GM21529 (cell line): ENCODE measurements at regions not wholly inside any gene's neighbourhood (a gene's known extent, or its start where the extent isn't known, plus 50 kb on each side); places are given as distances from the start of the nearest gene placed in this dataset.
"Not testable (repeated sequence)": the region's sequence is repeated elsewhere in the genome, so short reads cannot be mapped to it uniquely, and the experiment has no call there.

Experiments used
- ATAC-seq: cut with Tn5 transposase; IDR thresholded peaks from one replicate; pipeline ENCODE4 v1.9.1; 2021; ENCODE audit not compliant: unreplicated experiment

DNA sequence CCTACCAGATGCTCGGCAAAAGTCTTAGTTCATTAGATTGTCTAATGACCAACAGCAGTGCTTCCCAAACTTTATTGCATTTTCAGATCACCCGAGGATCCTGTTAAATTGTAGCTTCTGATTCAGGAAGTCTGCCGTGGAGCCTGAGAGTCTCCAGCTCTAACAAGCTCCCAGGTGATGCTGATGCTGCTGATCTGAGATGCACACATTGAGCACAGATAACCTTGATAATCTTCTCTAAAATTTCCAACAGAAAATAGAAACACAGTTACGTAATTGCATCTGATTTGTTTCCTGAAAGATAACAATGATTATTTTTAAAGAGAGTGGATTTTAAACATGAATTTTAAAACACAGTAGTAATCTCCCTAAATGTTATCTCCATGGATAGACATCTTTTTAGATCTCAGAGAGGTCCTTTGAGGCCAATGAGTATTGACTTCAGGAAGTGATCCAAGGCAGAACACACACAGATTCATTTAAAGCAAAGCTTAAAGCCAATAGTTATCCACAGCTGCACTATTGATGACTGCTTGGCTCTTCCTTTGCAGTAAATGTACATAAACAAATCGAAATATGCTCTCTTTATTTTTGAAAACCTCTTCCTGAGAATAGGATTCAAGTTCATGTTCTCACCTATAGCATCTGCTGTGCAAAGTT lies 122.8 kb upstream of the TNPO1 start:
- no peak for ATAC-seq

DNA sequence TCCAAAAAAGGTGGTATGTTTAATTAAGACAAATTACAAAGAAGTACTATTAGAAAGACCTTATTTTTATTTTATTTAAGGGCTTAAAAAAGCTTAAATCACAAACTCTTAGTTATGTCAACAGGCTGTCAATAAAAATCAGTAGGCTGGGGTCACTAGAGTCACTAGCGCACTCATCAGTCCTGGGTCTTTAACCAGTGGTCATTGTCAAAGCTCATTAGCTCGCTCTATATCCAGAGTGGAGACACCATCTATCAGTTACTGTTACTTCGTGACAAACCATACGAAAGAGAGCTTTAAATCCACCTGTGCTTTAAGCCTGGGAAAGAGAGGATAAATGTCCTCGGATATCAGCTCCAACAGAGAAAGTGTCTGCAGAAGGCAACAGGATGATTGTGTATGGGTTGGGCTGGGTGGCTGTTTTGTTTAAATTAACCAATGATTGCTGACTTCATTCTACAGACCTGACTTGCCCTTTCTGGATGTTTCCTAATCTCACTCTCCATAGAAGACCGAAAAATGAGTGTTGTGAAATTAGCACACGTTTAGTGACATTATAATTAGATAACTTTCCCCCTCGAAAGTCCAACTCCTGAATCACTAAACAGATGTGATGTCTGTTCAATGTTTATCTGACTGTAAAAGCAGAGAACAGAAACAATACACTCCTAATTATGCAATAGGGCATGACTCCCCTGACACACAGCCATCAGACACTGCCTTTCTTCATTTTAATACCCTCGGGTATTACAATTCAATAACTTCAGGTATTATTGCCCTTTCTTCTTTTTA lies 123.6 kb upstream of the TNPO1 start:
- no peak for ATAC-seq

DNA sequence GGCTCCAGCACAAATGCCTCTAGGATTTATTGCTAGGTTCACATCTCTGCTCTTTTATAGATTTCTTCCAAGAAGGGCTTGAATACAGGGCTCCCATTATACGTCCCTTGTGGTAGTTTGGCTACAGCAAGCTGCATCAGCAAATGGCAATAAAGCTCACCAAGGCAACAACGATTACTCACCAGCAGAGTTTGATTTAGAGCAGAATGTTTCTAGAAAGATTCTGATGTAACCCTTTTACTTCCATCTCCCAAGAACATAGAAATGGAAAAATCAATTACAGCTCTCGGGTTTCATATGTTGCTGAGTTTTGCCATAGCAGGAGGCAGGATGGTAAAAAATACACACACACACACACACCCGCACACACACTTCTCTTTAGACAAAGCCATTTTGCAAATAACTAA lies 124.2 kb upstream of the TNPO1 start:
- ATAC-seq: no peak

DNA sequence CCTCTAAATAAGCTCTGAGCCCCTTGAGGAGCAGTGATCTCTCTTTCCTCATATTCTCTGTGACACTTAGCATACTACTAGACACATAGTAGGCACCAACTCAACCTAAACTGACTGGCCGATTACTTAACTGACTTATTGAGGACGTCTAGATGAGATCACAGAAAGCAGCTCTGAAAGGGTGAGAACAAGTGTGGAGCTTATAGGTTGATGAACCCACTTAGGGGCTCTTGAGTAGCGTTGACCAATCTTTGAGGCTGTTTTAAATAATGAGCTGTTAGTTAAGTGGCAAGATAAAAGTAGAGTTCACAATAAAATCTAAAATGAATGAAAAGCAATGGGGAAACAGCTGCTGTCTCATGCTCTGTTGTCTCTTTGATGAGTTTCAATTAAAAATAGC lies 124.7 kb upstream of the TNPO1 start:
- no peak for ATAC-seq

DNA sequence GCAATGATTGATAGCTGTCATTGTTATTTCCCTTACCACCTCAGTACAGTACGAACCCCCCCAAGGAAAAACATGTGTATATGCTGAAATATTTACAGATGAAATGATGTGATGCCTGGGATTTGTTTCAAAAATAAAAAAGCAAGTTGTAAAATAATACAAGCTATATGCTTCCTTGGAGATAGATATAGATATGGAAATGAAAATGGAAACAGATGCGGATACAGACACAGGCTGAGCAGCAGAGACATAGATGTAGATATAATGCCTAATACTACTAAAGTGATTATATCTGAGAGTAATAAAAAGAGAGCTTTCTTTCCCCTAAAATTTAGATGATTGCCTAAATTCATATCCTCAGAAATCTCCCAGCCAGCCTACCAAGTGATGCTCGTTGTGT lies 127.5 kb upstream of the TNPO1 start:
- no peak for ATAC-seq

DNA sequence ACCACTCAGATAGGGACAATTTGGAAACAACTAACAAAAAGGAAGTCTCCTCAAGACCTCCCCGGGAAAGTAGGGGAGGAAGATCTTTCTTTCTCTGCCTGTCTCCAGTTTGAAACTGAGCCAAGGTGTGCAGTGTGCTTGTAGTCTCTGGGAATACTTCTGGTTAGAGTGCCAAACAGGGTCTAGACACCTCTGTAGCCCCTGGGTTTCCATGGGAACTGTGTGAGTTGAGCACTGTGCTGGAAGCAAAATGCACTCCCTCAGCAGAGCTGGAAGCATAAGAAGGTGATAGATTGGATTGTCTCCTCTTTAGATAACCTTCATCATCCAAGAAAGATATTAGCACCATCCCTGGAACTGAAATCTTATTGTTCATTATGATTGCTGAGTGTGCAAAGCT lies 129.2 kb upstream of the TNPO1 start:
- no peak for ATAC-seq

DNA sequence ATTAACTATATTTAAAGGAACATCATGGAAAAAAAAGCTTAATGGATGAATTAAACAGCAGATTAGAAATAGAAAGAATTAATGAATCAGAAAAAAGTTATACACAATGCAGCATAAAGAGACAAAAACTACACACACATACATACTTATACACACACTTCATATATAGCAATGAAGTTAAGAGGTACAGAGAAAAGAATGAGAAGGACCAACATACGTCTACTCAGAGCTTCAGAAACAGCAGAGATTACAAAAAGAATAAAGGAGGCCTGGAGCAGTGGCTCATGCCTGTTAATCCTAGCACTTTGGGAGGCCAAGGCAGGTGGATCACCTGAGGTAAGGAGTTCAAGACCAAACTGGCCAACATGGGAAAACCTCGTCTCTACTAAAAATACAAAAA lies 133.9 kb upstream of the TNPO1 start:
- no peak for ATAC-seq

DNA sequence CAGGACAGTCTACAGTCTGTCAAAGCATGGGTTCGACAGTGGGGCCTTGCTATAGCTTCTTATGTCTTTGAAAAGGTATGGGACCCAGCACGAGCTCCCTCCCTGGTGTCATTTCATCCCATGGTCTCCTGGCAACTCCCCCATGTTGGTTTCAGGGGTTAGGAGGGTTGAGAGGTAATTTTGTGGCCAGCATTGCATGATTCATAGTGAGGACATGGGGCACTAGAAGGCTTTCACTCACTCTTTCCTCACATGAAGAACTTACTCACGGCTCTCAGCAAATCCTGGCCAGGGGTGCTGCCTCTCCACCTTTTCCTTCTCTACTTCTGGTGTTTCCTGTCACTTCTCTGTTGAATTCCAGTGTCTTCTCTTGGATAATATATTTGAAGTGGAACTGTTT lies 134.7 kb upstream of the TNPO1 start:
- no peak for ATAC-seq

DNA sequence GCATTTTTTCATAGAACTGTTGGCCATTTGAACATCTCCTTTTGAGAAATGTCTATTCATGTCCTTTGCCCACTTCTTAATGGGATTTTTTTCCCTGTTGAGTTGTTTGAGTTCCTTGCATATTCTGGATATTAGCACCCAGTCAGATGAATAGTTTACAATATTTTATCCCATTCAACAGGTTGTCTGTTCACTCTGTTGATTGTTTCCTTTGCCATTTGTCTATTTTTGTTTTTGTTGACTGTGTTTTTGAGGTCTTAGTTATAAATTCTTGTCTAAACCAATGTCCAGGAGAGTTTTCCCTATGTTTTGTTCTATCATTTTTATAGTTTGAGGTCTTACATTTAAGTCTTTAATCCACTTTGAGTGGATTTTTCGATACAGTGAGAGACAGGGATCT lies 139.0 kb upstream of the TNPO1 start:
- ATAC-seq: no peak

DNA sequence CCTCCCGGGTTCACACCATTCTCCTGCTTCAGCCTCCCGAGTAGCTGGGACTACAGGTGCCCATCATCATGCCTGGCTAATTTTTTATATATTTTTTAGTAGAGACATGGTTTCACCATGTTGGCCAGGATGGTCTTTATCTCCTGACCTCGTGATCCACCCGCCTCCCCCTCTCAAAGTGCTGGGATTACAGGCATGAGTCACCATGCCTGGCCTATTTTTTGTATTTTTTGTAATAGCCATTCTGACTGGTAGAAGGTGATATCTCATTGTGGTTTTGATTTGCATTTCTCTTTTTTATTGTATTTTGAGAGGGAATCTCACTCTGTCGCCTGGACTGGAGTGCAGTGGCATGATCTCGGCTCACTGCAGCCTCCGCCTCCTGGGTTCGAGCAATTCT lies 139.6 kb upstream of the TNPO1 start:
- not testable (repeated sequence) for ATAC-seq

DNA sequence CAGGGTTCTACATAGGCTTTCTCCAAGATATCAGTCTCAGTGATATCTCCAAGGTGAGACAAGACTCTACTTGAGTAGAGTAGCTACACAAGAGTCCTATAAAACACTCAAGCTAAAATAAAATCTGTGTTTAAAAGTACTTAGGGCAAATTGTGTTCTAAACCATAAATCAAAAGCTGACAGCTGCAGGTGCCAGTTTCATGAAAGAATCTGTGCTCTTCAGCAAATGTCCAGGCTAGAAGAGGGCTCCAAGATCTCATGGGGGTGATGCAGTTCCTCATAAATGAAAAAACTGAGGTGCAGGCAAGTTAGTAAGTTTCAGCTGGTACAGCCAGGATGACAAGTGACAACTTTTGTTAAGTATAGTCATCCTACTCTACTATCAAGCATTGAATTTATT lies 142.8 kb upstream of the TNPO1 start:
- no peak for ATAC-seq

DNA sequence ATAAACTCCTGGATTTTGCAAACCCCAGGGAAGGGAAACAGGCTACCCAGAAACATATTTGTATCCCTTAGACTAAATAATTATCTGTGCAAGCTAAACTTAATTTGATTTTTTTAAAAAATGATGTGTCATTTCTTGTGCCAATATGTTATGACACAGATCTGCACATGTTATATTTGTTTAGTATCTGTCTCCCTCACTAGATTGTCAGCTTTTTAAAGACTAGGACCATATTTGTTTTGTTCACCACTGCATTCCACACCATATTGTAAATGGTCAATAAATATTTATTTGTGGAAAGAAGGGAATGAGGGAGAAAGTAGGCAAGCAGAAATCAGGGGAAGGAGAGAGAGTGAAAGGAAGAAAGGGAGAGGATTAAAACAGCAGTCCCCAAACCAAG lies 143.3 kb upstream of the TNPO1 start:
- no peak for ATAC-seq

DNA sequence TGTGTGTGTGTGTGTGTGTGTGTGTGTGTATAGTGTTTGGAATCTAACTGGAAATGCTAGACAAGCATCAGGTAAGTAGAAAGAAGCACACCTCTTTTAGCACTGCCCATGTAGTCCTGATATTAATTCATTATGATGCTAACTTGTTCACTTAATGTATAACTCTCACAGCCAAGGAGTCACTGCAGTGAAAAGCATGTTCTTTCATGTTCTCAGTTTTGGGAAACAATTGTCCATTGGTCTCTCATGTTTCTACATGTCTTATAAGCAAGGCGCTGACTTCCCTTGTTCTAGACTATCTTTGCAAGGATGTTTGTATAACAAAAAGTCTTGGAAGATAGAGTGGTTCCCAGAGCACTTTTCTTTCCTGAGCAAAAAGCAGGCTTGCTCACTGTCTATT lies 148.8 kb upstream of the TNPO1 start:
- ATAC-seq: no peak

DNA sequence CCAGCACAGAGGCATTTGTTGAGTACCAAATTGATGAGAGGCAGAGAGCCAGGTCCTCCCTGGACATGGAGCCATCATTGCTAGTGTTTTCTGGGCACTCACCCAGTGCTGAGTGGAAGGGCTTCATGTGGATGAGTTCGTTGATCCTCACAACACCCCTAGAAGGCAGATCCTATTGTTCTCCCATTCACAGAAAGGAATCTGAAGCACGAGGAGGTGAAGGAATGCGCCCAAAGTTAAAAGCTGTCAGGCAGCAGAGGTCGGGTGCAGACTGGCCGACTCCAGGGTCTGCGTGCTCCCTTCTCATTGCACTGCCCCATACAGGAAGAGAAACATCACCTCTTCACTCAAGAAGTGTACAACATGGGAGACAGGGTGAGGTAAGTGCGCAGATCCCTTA lies 153.5 kb upstream of the TNPO1 start:
- no peak for ATAC-seq

DNA sequence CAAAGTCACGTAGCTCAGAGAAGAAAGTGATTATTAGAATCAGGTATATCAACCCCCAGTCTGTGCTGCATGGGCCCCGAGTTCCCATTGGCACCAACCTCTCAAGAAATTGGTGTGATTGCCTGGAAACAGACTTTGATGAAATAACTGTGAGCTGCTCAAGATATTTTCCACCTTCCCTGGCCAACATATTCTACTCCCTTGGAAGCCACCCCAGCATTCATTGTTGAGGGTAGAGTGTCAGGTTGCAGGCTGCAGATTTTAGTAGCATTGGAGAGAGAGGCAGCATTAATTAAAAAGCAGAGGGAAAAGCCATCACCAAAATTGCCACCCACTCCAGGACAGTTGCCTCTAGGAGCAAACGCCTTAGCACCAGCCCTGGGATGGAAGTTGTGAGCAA lies 154.2 kb upstream of the TNPO1 start:
- ATAC-seq: no peak

DNA sequence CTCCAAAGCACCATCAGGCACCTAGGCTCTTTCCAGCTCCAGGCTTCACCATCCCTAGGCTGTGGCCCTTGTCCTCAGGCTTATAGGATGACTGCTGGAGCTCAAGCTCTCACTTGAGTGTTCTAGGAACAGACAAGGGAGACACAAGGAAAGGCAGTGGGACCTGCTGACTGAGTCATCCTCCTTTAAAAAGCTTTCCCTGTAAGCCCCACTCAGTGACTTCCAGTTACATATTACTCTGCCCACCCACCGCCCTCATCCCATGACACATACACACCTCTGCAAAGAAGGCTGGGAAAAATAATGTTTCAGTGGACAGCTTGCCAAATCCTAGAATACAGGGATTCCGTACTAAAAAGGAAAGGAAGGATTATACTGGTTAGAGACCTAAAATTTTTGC lies 154.2 kb upstream of the ZNF366 start:
- ATAC-seq: no peak

DNA sequence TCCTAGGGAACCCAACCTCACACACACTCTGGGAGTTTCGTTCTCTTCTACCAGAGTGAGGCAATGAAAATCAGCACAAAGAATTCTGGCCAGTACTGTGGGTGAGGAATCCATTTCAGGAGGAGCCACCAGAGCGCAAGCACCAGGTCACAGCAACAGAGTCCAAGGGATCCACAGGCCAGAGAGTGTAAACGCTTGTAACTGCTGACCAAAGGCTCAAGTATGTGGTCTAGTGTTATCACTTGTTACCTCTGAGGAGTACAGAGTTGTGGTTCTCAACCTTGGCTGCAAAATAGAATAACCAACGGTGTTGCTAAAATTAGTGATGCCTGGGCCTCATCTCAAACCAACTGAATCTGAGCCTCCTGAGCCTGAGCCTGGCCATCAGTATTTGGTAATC lies 152.5 kb upstream of the ZNF366 start:
- ATAC-seq: no peak

DNA sequence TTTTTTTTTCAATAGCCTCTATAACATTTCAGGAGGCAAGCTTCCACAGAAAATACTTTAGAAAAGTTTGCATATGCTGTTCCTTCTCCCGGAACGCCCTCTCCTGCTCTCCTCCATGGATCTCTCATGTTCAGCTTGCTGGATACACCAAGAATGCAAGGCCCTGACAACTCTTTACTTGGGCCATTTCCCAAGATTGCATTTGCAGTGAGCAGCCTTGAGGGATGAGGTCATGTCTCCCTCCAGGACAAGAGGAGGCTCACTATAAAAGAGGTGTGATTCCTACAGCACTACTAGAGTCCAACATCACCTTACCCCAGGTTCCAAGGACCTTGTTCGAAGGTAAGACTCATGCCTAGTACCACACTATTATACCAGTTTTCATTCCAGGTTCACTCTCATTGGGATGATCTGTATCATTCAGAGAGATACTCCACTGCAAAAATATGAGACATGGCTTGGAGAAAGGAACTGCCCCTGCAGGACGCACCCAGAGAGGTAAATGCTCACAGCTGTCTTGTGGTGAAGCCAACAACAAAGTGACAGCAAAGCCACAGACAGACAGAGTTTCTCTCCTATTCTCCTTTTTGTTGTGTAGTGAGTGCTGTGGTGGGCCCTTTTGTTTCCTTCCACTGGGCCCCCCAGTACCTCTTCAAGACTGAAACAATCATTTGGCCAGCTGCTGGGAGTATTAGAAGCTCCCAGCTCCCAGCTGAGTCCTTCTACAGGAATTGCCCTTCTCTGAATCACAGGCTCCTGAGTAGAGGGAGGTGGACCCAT lies 151.7 kb upstream of the ZNF366 start:
- ATAC-seq: no peak

DNA sequence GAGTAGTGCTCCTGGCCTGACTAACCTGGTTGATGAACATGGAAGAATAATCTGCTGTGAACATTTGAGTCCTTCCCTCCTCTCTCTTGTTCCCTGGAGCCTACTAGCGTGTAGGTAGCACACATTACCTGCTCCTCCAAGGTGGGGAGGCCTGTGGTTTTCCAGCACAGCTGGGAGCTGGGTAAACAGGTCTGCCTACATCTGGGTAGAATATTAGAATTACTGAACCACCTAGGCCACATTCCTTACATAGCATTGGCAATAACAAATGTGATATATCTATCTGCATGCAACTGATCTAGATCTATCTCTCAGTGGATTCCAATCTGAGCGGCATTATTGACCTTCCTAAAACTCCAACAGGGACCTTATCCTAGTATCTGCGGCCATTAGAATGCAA lies 151.0 kb upstream of the ZNF366 start:
- ATAC-seq: no peak

DNA sequence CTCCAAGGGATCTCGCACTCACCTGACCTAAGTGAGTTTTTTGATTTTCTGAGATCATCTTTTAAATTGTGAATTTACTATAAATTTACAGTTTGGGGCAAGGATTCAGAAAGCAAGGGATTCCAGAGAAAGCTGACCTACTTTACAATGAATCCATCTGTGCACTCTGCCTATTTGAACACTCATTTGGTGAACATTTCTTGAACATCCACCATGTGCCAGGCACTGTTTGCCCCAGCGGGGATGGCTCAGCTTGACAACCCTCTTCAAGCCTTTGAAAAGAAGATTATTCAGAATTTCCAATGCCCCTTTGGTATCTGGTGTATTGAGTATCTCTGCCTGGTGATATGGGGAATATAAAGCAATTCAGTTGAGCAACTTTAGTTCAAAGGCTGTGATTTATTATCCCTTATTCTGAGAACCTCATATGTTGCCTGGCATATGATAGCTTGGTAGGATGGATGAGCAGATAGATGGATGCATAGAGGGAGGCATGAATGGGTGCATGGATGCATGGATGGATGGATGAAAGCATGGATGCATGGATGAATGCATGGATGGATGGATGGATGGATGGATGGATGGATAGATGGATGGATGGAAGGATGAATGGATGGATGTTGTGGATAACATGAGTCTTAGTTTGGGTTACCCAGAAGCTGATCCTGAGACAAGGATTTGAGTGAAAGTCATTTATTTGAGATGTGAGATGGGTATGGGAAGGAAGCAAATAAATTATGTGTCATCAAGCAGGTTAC lies 149.7 kb upstream of the ZNF366 start:
- ATAC-seq: no peak

DNA sequence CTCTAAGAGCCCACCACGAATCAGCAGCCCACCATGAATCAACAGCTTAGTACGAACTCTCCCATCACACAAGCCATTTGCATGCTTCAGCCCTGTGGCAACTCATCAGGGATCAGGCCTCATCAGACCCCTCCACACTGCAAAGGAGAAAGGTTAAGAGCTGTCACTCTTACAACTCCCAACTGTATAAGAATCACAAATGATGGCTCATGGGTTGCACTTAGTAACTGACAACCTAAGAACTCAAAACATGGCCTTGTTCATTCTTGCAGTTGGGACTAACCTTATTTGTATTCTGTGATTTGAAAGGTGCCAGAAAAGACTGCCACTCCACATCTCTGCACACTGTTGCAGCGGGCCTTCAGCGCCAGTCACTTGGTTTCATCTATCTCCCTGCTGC lies 149.1 kb upstream of the ZNF366 start:
- no peak for ATAC-seq
